ENCODE measurements at regions not wholly inside any gene's neighbourhood (a gene's known extent, or its start where the extent isn't known, plus 50 kb on each side); places are given as distances from the start of the nearest gene placed in this dataset.

- no peak for TF ChIP-seq POLR2A (IDR thresholded peaks at IDR 0.05)
- TF ChIP-seq, protein P1, sequence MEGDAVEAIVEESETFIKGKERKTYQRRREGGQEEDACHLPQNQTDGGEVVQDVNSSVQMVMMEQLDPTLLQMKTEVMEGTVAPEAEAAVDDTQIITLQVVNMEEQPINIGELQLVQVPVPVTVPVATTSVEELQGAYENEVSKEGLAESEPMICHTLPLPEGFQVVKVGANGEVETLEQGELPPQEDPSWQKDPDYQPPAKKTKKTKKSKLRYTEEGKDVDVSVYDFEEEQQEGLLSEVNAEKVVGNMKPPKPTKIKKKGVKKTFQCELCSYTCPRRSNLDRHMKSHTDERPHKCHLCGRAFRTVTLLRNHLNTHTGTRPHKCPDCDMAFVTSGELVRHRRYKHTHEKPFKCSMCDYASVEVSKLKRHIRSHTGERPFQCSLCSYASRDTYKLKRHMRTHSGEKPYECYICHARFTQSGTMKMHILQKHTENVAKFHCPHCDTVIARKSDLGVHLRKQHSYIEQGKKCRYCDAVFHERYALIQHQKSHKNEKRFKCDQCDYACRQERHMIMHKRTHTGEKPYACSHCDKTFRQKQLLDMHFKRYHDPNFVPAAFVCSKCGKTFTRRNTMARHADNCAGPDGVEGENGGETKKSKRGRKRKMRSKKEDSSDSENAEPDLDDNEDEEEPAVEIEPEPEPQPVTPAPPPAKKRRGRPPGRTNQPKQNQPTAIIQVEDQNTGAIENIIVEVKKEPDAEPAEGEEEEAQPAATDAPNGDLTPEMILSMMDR (IDR thresholded peaks at IDR 0.05): no peak
Observed at GRCh38 chr4:96786306-96786705, 946.4 kb downstream of the PDHA2 start.
